ENCODE measurements at regions not wholly inside any gene's neighbourhood (a gene's known extent, or its start where the extent isn't known, plus 50 kb on each side); places are given as distances from the start of the nearest gene placed in this dataset.
"Not testable (repeated sequence)": the region's sequence is repeated elsewhere in the genome, so short reads cannot be mapped to it uniquely, and the experiment has no call there.

DNA sequence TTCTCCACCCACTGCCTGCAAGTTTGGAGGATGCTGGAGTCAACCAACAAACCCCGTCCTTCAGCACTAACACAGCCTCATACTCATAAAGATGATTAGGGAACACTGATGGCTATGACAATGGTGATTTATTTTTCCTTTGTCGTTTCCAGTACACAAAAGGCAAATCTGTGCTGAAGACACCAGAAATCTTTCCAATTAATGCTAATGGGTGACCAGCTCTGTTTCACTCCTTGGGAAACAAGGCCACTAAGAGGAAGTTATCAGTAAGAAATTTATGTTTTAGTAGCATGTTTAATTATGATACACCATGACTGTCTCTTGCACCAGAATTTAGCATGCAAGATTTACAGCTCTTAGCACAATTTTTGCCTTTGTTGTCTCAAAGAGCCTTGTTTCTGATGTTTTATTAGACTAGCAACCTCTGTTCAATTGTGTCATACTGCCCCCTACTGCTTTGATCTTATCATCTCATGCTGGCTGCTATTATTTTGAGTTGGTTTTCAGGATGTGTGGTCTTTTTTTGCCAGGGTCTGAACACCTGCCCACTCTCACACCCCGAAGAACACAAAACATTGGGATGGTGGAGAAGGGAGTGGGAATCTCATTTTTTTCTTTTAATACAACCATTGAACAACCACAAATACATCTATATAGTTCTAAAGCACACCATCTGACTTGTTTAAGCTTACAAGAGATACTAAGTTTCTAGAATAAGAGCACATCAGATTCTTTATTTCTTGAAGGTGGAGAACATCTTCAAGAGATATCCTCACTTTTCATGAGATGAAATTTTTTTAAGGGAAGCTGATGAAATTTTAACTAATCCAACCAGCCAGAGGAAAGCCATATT is 160.9 kb downstream of the SPTSSA start:
- H3K4me3 ChIP-seq (ENCODE audit: low read depth, low read length), result no peak overlapping the region

DNA sequence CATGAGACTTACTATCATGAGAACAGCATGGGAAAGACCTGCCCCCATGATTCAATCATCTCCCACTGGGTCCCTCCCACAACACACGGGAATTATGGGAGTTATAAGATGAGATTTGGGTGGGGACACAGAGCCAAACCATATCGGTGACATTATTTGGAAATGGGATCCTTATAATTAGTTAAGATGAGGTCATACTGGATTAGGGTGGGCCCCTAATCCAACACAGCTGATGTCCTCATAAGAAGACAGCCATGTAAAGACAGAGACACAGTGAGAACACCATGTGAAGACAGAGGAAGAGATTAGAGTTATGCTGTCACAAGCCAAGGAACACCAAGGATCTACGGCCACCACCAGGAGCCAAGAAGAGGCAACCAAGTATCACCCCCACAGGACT is 161.7 kb downstream of the SPTSSA start:
- H3K4me3 ChIP-seq (ENCODE audit: low read depth, low read length), result no peak overlapping the region

DNA sequence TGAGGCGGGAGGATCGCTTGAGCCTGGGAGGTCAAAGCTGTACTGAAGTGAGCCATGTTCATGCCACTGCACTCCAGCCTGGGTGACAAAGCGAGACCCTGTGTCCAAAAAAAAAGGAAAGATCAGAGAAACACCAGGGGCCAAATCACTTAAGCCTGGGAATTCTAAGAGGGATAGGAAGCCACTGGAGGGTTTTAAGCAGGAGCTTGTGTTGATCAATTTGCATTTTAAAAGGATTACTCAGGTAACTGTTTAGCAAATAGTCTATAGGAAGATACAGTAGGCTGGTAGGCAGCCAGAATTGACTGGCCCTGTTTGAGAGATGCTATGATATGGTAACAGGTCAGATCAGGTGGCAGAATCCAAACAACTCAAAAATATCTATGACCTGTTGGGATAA is 162.7 kb downstream of the SPTSSA start:
- no peak overlapping the region for H3K4me3 ChIP-seq (ENCODE audit: low read depth, low read length)

DNA sequence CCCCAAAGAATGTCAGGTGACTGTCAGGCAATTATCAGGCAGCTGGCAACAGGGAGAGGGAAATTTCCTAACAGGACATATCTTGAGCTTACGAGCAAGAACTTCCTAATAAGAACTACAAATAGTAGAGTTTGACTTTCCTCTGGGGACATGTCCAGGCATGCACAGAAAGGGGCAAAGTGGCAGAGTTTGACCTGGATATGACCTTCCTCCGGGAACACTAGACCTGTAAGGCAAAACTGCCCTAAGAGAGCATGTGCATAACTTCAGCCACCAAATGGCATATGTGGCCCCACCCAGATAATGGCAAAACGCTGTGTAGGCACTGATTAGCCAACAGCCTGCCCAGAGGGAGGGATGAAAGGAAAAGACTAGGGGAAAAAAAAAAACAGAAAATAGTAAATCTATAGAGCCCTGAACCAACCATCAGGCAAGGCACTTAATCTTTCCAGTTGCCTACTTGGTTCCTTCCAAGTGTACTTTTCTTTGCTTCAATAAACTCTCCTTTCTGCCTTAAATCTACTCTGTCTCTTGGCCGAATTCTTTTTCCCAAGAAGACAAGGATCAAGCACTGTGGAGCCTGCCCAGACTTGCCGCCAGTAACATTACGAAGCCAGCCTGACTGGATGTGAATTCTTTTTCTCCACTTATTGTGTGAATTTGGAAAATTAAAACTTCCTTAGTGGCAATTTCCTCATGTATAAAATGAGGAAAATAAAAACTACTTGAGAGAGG is 164.1 kb downstream of the SPTSSA start:
- H3K4me3 ChIP-seq (ENCODE audit: low read depth, low read length), result no peak overlapping the region

DNA sequence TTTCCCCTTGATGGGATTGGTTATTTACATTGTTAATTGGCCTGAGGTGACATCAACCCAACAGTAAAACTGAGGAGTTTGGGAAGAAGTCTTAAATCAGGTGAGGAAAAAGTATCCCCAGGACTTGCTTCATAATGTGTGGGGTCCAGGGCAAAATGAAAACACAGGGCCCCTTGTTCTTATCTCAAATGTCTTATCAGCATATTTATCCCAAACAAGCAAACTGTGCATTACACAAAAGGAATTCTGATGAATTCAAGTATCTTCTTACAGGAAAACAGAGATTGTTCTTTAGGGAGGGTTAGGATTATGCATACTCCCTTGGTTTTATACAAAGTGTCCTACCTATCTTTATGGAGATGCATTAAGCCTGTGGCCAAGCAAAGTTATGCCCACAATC is 178.4 kb downstream of the SPTSSA start:
- H3K4me3 ChIP-seq (ENCODE audit: low read depth, low read length), result no peak overlapping the region

DNA sequence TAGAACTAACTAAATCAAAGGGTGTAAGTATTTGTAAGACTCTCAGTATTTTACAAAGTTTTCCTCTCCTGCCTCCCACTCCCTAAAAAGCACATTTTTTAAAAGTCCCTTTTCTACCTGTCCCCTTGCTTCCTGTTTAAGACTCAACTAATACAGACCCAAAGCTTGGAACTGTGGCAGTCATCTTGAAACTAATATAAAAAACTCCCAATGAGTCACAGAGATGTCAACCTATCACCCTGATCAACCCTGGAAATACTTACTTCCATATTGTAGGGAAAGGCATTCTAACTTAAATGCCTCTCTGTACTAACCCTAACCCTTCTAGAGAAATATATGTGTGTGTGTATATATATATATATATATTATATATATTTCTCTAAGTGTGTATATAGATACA is 184.8 kb downstream of the SPTSSA start:
- no peak overlapping the region for H3K4me3 ChIP-seq (ENCODE audit: low read depth, low read length)

DNA sequence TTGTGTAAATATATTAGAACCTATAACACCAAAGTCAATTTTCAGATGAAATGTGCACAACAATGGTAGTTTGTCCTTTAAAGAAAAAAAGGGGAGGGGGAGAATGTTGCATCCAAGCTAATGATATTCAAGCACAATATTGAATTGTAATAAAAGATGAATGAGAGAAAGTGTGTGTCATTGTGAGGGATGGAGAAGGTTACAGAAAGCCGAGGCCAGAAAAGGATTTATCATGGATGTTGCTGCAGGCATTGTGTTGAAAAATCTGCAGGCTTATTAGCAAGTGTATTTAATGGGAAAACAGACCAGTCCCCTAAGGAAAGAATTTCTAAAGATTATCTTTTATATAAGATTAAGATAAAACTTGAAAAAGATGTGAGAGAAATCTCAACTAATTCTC is 186.5 kb downstream of the SPTSSA start:
- no peak overlapping the region for H3K4me3 ChIP-seq (ENCODE audit: low read depth, low read length)

DNA sequence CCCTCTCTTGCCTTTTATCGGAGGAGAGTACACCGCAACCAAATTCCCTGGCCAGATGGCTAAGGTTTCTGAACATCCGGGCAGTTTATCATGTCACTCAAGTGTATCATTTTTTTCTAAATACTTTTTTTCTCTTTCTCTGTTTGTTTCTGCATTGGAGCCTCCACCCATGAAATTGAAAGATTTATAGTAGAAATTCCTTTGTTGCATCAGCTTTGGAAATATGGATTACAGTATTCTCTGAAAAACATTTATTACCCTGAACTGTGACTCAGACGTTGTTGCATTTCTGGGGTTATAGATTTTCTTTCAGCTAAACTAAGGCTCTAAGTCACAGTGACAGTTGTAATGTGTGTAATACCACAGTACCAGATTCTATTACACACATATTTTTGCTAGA is 187.0 kb downstream of the SPTSSA start:
- no peak overlapping the region for H3K4me3 ChIP-seq (ENCODE audit: low read depth, low read length)

DNA sequence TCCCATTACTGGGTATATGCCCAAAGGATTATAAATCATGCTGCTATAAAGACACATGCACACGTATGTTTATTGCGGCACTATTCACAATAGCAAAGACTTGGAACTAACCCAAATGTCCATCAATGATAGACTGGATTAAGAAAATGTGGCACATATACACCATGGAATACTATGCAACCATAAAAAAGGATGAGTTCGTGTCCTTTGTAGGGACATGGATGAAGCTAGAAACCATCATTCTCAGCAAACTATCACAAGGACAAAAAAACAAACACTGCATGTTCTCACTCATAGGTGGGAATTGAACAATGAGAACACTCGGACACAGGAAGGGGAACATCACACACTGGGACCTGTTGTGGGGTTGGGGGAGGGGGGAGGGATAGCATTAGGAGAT is 188.3 kb downstream of the SPTSSA start:
- not testable (repeated sequence) for H3K4me3 ChIP-seq (ENCODE audit: low read depth, low read length)

DNA sequence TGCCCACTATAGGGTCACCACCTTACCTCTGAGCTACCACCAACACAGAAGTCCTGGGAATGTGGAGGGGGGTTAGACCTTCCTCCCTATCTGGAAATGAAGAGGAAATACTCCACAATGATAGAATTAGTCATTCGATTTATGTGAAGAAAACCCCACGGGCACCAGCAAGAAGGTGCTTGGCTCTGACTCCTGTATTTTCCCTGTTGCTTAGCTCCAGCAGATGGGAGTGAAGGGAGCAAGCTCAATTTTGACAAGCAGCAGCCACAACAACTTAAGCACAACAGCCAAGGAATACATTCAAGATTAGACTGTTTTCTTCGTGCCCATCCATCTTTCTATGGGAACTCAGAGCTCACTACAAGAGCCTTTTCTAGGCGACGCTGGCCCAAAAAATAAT is 191.7 kb downstream of the SPTSSA start:
- H3K4me3 ChIP-seq (ENCODE audit: low read depth, low read length), result no peak overlapping the region

DNA sequence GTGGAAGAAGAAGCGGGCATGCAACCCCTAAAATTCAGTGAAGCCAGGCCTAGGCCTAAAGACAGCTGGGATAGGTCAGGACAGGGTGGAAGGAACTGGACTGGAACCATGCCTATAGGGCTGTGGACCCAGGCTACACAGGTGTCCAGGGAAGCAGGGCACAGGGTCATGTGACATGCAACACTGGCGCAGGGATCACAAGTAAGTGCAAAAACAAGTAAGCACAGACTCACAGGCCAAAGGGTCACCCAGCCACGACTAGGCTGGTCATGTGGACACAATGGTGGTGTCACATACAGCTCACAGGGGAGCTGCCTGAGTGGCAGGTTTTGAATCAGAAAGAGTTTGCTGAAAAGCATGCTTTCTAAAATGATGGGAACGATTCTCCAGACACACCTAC is 195.7 kb downstream of the SPTSSA start:
- H3K4me3 ChIP-seq (ENCODE audit: low read depth, low read length), result no peak overlapping the region

DNA sequence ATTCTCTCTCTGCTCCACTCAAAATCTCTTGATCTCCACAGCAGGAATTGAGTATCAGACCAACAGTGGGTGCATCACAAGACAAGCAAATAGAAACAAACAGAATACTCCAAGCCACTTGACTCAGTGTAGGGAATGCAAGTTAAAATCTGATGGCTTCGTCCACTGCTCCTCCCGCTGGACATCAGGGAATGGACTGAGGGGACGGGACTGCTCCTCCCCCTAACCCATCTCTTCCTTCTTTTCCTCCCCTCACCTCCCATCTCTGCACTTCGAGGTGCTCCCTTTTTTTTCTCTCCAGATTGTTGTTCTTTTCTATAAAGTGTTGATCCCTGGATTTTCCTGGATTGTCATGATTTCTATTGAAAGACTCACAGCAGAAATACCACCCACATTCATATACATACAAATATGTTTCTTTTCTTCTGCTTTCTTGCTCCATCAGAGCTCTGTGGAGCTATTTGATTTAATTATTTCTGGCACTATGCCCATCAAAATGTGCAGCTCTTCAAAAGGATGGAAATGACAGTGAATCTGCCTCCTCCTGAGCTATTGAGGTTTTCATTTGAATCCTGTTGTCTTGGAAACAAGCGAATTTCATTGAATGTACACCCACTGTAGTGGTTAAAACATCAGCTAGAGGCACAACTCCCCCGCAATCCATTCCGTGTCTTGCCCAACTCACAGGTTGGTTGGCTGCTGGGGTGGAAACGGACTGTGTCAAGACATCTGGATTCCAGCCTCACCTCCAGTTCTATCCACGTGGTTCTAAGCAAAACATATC is 199.7 kb downstream of the SPTSSA start:
- no peak overlapping the region for H3K4me3 ChIP-seq (ENCODE audit: low read depth, low read length)

DNA sequence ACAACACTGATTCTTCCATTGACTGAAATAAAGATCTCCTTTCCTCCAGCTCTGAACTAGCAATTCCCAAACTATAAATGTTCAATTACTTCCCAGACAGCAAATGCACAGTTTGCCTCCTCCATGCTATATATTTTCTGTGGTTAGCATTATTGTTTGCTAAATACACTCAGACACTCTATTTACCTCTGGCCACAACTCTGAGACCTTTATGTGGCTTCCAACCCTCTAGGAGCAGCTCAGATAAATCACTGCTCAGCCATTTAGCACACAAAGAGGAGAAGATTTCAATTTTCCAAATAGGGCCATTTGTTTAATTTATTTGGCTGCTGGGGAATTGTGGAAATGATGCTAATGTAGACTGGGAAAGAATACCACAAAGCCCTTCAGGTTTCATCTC is 202.0 kb downstream of the SPTSSA start:
- H3K4me3 ChIP-seq (ENCODE audit: low read depth, low read length), result no peak overlapping the region

DNA sequence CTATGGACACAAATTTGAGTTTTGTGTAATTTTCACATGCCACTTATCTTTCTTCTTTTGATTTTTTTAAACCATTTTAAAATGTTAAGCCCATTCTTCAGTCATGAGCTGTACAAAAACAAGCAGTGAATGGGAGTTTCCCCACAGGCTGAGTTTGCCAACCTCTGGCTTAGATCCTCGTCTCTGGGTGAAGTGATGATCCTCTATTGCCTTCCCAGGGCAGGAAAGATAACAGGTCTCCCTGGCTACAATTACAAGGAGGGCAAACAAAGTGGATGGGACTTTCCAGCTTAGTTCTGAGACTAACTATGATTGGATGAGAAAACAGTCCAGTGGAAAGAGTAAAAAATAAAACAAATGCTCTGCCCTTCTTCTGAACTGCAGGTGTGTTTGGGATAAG is 203.7 kb downstream of the SPTSSA start:
- H3K4me3 ChIP-seq (ENCODE audit: low read depth, low read length), result no peak overlapping the region

DNA sequence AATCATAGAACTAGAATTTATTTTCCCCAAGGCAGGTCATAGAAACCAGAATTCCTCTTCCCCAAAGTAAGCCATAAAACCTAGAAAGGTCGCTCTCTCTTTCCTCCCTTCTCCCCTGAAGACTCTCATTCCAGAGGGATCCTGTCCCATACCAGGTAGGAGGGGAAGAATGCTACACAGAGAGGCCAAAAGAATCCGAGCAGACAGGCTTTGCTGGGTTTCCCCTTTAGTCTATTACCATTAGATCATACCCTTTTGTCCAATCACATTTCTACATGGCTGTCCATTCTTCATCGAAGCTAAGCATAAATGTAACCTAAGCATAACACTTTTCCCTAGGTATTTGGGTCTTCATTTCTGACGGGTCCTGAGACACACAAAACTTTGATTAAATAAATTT is 204.5 kb downstream of the SPTSSA start:
- H3K4me3 ChIP-seq (ENCODE audit: low read depth, low read length), result no peak overlapping the region

DNA sequence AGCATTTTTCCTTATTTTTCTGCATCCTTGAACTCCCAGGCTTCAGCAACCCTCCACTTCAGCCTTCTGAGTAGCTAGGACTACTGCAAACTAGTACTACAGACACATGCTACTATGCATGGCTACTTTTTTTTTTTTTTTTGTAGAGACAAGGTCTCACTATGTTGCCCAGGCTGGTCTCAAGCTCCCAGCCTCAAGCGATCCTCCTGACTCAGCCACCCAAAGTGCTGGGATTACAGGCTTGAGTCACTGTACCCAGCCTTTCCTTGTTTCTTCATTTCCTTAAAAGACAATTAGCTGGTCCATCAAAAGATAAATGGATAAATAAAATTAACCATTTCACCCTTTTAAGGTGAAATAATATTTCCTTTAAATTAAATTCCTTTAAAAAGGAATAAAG is 205.8 kb downstream of the SPTSSA start:
- H3K4me3 ChIP-seq (ENCODE audit: low read depth, low read length), result no peak overlapping the region

DNA sequence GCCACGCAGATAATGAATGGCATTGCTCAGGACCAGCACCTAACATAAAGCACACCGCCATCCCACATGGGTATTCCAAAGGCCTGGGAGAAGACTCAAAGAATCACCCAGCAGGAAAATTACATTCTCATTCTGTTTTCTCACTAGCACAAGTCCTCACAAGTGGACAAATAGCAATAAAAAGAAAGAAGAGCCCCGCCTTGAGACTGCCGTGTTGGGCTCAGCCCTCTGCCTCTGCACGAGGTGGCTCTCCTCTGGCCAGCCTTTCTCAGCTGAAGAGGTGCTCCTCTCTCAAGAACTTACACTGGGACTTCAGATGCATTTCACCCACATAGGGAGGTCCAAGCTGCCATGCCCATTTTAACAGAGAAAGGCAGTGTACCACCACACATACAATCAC is 207.5 kb downstream of the SPTSSA start:
- no peak overlapping the region for H3K4me3 ChIP-seq (ENCODE audit: low read depth, low read length)

DNA sequence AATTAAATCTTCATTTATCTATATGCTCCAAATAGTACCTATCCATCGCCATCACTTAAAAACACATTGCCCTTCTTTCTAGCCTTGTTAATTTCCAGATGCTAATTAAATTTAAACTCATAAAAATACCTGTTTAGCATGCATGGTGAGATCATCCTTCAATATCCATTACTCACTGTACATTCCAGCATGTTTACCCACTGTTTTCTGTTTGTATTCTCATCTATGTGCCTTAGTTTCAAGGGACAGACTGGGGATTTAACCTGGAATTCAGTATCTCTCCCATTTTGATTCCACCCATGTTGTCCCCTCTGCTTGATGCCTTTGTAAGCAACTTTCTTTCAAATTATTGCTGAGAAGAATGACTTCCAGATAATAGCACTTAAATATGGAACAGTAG is 208.0 kb downstream of the SPTSSA start:
- no peak overlapping the region for H3K4me3 ChIP-seq (ENCODE audit: low read depth, low read length)

DNA sequence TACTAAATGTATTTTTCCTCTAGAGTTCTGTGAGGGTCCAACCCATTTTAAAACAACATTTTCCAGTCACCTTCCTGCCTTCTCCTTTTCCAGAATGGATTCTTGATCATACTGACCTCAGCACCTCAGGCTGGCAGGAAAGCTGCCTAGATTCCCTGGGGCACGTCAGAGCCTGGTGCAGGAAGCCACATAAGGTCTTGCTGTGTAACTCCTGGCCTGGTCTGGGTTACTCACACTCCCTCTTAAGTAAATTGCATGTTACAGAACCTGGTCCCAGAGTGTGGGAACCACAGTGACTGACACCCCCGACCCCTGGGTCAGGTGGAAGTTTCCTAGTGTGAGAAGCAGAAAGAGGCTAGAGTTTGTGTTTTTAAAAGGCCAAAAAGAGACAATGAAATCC is 209.8 kb downstream of the SPTSSA start:
- H3K4me3 ChIP-seq (ENCODE audit: low read depth, low read length), result no peak overlapping the region

DNA sequence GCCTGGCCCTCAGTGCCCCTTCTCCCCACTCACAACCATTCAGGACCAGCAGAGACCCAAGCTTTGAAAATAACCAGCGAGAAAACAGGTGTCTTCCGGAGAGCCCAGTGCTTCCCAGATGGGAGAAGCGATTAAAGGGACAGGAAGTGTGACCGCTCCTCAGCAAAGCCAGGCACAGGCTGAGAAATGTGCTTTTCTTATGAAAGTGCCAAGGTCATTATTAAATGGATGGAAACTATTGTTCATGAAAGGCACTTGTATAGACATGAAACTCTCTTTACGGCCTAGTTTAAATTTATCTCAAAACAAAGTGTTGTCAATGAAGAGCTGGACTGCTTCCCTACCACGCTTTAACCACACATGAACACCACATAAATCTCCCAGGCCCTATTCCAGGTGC is 210.4 kb downstream of the SPTSSA start:
- H3K4me3 ChIP-seq (ENCODE audit: low read depth, low read length), result no peak overlapping the region

DNA sequence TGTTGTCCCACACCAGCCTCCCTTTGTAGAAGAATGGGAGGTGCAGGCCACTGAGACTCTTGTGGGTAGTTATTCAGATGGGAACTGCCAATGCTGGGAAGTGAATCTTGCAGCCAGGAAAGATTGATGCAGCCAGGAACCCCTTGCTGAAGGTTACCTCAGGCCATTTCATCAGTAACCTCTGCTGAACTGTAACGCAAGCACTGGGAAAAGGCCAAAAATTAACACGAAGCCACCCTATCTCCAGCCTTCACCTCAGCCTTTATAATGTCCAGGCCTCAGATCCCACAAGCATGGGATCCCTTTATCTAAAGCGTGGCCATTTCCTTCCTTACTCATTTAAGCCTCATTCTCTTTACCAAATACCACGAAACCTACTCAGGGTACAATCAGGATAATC is 211.1 kb downstream of the SPTSSA start:
- H3K4me3 ChIP-seq (ENCODE audit: low read depth, low read length), result no peak overlapping the region

DNA sequence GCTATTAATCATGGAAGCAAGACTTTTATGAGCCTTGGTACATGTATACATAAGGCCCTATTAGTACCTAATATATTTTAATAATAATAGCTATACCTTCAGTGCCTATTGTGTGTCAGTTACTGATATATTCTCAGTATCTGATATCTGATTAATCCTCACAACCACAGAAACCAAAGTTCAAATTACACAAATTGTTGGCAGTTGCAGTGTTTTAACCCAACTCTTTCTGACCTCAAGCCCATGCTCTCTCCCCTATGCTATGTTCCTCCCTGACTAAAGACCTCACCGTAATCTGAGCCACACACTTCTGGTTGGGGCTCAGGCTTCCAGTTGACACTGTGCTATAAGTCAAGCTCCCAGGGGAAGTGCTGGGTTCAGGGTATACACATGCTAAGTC is 214.4 kb downstream of the SPTSSA start:
- H3K4me3 ChIP-seq (ENCODE audit: low read depth, low read length), result no peak overlapping the region
